Kasumi-1 (cell line): ENCODE measurements at regions not wholly inside any gene's neighbourhood (a gene's known extent, or its start where the extent isn't known, plus 50 kb on each side); places are given as distances from the start of the nearest gene placed in this dataset.
"Not testable (repeated sequence)": the region's sequence is repeated elsewhere in the genome, so short reads cannot be mapped to it uniquely, and the experiment has no call there.

Experiments
- DNase-seq, 2 experiments: peaks; one replicate each; lab custom pipeline; 2025; lab: John Stamatoyannopoulos, UW

GRCh38 chr6:91075244-91075976 is 488.5 kb upstream of the MAP3K7 start:
- no peak for DNase-seq

GRCh38 chr6:91063362-91063761 is 476.5 kb upstream of the MAP3K7 start:
- no peak for DNase-seq

- no peak for DNase-seq
Measured at GRCh38 chr6:91057689-91058088, 470.8 kb upstream of the MAP3K7 start.

DNA sequence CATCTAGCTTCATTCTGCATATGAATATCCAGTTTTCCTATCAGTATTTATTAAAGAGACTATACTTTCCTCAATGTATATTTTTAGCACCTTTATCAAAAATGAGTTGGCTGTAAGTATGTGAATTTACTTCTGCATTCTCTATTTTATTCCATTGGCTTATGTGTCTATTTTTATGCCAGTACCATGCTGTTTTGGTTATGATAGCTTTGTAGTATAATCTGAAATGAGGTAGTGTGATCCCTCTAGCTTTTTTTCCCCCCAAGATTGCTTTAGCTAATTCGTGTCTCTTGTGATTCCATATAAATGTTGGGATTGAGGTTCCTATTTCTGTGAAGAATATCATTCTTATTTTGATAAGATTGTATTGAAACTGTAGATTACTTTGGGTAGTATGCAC is 469.1 kb upstream of the MAP3K7 start:
- no peak for DNase-seq

DNA sequence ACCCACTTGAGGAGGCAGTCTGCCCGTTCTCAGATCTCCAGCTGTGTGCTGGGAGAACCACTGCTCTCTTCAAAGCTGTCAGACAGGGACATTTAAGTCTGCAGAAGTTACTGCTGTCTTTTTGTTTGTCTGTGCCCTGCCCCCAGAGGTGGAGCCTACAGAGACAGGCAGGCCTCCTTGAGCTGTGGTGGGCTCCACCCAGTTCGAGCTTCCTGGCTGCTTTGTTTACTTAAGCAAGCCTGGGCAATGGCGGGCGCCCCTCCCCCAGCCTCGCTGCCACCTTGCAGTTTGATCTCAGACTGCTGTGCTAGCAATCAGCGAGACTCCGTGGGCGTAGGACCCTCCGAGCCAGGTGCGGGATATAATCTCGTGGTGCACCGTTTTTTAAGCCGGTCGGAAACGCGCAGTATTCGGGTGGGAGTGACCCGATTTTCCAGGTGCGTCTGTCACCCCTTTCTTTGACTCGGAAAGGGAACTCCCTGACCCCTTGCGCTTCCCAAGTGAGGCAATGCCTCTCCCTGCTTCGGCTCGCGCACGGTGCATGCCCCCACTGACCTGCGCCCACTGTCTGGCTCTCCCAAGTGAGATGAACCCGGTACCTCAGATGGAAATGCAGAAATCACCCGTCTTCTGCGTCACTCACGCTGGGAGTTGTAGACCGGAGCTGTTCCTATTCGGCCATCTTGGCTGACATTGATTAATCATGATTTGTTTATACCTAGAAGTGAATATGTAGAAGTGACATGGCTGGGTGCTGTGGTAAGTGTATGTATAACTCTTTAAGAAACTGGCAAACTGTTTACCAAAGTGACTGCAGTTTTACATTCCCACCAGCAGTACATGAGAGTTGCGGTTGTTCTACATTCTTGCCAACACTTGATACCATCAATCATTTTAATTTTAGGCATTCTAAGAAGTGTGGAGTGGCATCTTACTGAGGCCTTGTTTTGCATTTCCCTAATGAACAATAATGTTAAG is 465.9 kb upstream of the MAP3K7 start:
- not testable (repeated sequence) for DNase-seq

DNA sequence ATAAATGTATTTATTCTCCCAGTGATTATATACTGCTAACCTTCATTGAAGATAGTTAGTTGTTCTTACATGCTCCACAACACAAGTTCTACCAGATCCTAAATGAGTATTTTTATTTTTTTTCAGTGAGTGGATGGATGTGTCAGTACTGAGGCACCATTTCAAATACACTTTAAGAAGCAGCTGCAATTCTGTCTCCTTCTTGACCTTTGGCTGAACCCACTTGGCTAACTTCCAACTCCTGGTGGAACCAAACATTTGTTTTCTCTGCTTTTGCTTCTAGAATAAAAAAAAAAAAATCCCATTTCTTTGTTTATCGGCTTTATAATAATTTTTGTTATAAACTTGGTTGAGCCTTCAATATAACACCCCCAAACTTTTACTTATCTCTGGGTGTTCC is 458.3 kb upstream of the MAP3K7 start:
- DNase-seq = no peak

GRCh38 chr6:91043751-91044150 is 456.9 kb upstream of the MAP3K7 start:
- no peak for DNase-seq

DNA sequence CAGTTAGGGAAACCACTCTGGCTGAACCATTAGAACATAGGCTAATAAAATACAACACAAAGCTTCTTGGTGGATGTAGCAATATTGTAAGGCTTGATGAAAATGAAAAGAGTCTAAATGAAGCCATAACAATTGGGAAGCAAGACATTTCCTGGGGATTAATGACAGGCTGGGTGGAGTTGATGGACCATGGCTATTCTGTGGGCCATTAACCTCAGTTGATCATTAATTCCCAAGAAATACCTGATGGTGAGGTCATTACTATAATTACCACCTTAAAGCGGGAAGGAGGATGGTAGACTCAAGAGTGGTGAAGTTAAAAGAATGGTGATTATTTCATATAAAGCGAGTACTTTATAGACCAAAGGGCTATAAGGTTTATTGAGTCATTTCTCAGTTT is 455.8 kb upstream of the MAP3K7 start:
- no peak for DNase-seq

DNA sequence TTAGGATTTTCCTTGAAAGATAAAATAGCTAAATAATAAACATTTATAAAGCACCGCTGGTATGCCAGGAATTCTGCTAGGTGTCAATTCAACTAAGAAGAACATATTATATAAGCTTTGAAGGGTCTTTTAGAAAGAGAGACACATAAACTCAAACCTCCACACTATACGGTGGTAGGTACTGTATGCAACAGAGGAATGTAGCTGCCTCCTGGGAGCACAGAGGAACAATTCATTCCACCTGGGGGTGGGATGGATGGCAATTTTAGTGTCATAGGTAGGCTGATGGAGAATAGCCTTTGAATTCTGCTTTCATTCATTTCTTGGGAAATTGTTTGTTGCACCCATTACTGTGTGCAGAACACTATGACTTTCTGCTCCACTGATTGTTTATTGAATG is 447.1 kb upstream of the MAP3K7 start:
- no peak for DNase-seq

DNA sequence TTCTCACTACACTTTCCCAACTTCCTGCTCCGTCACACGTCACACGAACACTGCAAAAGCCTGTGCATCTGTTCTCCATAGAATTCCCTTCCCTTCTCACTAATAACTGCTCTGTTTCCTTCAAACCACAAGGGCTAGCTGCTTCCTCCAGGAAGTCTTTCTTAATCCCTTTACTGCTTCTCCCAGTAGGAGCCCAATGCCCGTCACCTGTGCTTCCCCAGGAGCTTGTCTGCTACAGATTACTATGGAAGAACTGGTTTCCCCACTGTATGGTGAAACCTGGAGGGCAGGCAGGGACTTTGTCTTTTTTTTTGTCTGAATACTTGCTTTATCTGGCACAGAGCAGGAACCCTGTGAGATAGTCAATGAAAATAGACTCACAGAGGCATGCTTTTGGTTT is 444.7 kb upstream of the MAP3K7 start:
- DNase-seq = no peak

GRCh38 chr6:91029211-91029610 is 442.3 kb upstream of the MAP3K7 start:
- no peak for DNase-seq

DNA sequence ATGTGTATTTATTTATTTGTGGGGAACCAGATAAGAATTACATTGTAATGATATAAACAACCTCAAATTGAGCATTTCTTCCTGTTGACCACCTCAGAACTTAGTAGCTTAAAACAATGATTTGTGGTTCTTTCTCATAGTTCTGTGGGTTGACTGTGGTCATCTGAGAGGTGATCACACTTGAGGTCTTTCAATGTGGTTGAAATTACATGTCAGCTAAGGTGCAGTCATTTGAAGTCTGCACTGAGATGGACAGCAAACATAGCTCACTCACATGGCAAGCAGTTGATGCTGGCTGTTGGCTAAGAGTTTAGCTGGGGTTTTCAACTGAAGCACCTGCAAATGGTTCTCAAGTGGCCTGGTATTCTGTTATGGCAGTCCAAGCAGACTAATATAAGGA is 436.7 kb upstream of the MAP3K7 start:
- no peak for DNase-seq

- DNase-seq = no peak
Measured at GRCh38 chr6:91020744-91021143, 433.9 kb upstream of the MAP3K7 start.

DNA sequence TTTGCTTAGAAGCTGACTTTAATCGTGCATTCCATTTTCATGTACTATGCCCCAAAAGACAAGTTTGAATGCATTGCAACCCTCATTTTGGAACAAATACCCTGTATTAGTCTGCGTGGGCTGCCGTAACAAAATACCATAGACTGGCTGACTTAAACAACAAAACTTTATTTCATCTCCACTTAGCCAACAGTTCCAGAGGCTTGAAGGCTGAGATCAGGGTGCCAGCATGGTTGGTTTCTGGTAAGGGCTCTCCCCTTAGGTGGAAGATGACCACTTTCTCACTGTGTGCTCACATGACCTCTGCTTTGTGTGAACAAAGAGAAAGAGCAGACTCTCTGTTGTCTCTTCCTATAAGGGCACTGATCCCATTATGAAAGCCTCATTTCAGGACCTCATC is 431.7 kb upstream of the MAP3K7 start:
- no peak for DNase-seq

DNA sequence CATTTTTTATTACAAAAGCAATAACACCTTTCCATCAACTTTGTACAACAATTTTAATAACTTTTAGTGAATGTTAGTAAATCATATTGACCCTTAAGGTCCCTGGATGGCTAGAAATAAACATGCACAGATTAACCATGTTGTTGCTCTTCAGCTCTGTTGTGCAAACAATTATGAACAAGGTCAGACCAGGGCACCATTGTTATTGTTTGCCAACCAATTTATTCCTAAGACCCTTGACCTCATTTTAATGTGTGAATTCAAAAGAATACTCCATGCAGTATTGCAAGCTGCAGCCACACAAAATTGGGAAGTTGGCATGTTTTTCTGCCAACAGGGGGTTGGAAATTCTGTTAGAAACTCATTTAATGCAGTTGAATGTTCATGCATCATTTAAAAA is 426.6 kb upstream of the MAP3K7 start:
- DNase-seq = no peak

DNA sequence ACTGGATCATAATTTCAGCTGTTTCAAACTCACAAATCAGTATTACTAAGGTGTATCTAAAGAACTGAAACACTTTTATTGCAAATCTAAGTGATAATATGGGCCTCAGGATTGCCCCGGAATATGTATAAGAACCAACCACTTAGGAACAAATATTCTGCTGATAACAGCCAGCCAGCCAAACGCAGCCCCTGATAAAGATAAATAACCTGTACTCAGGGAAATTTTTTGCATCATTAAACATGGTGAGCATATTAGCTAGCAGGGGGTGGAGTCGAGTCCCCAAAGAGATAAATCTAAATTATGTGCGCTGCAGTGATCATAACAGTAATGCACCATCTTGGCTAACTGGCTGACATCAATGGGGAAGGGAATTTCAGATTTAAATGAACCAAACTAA is 410.2 kb upstream of the MAP3K7 start:
- DNase-seq = no peak

DNA sequence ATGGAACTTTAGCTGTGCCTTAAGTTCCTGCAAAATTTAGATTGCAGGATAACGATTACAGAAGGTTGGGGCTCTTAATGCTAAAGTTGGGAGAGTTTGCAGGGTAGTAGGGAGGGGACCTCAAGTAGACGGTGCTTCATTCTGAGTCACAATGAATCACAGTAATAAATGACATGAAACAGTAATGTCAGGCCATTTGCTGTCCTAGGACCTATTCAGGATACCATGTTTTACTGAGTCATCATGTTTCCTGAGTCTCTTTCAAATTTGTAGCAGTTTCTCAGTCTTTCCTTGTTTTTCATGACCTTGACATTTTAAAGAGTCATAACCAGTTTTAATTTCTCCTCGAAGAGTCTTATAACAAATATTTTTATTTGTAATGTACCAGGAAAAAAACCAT is 406.9 kb upstream of the MAP3K7 start:
- DNase-seq = no peak

- DNase-seq = no peak
Measured at GRCh38 chr6:90989763-90990162, 402.9 kb upstream of the MAP3K7 start.

DNA sequence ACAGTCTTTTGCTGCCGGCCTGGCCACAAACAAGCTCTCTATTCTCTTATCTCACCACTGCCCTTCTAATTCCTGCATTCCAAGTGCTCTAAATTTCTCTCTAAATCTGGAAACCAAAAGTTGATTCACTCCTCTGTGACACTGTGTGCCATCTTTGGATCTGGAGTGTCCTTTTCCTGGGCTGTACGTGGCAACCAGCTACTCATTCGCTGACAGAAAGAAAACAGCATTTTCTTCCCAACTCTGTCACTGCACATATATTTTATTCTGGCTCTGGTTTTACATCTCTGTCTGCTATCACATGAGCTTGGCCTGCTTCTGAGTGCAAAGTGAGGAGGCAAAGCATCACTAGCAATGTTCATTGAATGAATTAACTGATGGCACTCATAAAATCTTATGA is 397.2 kb upstream of the MAP3K7 start:
- no peak for DNase-seq

DNA sequence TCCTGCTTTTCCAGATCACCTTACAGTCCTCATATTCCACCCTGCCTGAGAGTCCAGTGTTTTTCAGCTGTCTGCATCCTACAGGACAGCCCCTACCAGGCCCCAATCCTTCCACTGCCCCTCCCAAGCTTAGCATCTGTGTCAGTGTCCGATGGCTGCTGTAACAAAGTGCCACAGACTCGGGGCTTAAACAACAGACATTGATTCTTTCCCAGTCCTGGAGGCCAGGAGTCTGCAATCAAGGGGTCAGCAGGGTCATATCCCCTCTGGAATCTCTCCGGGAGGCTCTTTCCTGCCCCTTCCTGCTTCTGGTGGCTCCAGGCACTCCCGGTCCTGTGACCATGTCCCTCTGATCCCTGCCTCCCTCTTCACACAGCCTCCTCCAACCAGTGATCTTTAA is 396.6 kb upstream of the MAP3K7 start:
- DNase-seq = no peak

DNA sequence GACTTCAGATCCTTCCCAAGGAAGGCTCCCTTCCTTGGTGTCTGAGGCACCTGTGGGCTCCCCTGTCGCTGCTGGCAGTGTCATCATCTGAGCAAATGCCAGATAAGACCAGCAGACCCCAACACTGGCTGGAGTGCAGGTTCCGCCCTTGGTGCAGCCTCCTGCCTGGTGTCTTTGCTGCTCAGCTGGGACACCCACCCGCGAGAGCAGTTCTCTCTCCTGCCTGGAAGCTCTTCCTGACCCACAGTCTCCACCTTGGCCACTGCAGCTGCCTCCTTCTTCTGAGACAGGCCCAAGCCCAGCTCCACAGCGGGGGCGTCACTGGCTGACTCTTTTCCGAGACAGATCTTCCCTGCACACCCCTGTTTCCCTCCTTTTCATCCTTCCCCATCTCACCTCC is 395.7 kb upstream of the MAP3K7 start:
- DNase-seq = no peak

- no peak for DNase-seq
Measured at GRCh38 chr6:90982051-90982450, 395.2 kb upstream of the MAP3K7 start.

- DNase-seq = no peak
Measured at GRCh38 chr6:90978046-90978445, 391.2 kb upstream of the MAP3K7 start.
